ENCODE measurements at regions not wholly inside any gene's neighbourhood (a gene's known extent, or its start where the extent isn't known, plus 50 kb on each side); places are given as distances from the start of the nearest gene placed in this dataset.
A peak's percentile ranks its signal among the peaks of the same experiment; 100 is the strongest.
"Not testable (repeated sequence)": the region's sequence is repeated elsewhere in the genome, so short reads cannot be mapped to it uniquely, and the experiment has no call there.

DNA sequence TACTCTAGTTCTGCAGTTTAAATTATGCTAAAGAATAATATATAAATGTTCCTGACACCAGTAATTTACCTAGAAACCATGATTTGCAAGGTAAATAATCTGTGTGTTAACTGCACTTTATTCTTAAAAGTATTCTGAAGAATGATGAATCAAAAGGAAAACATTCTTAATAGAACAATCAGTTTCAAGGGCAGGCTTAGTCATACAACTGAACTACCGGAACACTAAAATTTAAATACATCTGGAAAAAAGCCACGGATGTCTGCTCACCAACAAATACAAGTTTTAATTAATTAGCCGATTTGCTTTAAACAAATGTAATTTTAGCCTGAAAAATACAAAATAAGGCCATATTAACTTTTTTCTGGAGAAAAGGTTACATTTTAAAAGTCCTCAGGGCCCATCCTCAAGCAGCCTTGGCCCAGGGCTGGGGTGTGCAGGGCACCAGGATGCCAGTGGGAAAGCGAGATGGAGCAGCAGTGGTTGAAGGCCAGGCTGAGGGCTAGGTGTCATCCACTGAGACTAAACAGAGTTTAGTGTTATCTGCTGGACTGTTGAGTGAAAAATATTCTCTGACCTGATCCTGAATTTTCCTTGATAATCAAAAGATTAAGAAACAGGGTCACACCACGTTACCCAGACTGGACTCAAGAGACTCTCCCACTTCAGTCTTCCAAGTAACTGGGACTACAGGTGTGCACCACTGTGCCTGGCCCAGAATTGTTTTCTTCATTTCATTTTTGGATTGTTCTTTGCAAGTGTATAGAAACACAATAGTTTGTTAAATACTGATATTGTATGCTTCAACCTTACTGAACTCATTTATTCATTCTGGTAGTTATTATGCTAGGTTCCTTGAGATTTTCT lies 88.2 kb upstream of the DST start:
- TF ChIP-seq EZH2 (IDR thresholded peaks at IDR 0.05; ENCODE audit: borderline replicate concordance), result no peak
- TF ChIP-seq EZH2phosphoT487 (IDR thresholded peaks at IDR 0.05; ENCODE audit: low read depth, severe bottlenecking, unreplicated experiment), result no peak
- TF ChIP-seq, protein P1, sequence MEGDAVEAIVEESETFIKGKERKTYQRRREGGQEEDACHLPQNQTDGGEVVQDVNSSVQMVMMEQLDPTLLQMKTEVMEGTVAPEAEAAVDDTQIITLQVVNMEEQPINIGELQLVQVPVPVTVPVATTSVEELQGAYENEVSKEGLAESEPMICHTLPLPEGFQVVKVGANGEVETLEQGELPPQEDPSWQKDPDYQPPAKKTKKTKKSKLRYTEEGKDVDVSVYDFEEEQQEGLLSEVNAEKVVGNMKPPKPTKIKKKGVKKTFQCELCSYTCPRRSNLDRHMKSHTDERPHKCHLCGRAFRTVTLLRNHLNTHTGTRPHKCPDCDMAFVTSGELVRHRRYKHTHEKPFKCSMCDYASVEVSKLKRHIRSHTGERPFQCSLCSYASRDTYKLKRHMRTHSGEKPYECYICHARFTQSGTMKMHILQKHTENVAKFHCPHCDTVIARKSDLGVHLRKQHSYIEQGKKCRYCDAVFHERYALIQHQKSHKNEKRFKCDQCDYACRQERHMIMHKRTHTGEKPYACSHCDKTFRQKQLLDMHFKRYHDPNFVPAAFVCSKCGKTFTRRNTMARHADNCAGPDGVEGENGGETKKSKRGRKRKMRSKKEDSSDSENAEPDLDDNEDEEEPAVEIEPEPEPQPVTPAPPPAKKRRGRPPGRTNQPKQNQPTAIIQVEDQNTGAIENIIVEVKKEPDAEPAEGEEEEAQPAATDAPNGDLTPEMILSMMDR (IDR thresholded peaks at IDR 0.05; ENCODE audit: poor library complexity), result no peak
- DNase-seq (ENCODE audit: low spot score), result peak; percentile 12
- 73% methylated on average over 5 of the region's 5 CpGs for WGBS (ENCODE audit: low lambda C conversion rate, missing lambda C conversion rate)
- peaks cover 25% of the 10 kb centered on the region for H3K79me2 ChIP-seq
- H3K4me2 ChIP-seq, result no peak overlapping the region
- H3K27ac ChIP-seq, result peak overlapping the region; percentile 78
- H3K9me2 ChIP-seq (replicated peaks; ENCODE audit: insufficient read depth), result no peaks in the 10 kb centered on the region
- H3K36me3 ChIP-seq (replicated peaks; ENCODE audit: insufficient read depth, low read depth), result no peaks in the 10 kb centered on the region
- no peaks in the 10 kb centered on the region for H3K27me3 ChIP-seq
- H3K9me3 ChIP-seq (ENCODE audit: low read depth), result no peaks in the 10 kb centered on the region
- H2AFZ ChIP-seq, result no peak overlapping the region
- H4K20me1 ChIP-seq (ENCODE audit: insufficient read depth, poor library complexity, severe bottlenecking), result no peaks in the 10 kb centered on the region
- no peak overlapping the region for H3K4me3 ChIP-seq
- H3K4me1 ChIP-seq (ENCODE audit: insufficient read depth), result peaks cover 56% of the 10 kb centered on the region

DNA sequence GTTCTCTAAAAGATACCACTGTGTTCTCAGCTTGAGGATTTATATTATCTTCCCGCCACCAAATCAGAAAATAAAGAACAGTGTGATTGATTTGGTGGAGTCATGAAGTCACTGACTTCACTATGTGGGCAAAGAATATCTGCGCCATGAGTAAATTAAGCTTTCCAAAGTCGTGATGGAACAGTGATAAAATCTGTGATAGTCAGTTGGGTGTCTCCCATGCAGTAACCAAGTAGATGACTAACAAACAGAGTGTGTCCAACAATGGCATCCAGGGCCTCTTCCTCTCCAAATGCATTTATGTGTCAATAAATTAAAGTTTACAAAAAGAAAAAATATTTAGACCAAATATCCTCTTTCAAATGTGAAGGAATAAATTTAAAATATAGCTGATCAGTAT lies 87.0 kb upstream of the DST start:
- Histone ChIP-seq H3K36me3 (replicated peaks; ENCODE audit: insufficient read depth, low read depth) (no peaks in the 10 kb centered on the region), H3K27ac (peak overlapping the region; percentile 78), H3K27me3 (no peaks in the 10 kb centered on the region), H3K9me2 (replicated peaks; ENCODE audit: insufficient read depth) (no peaks in the 10 kb centered on the region), H2AFZ (no peak overlapping the region), H3K4me2 (no peak overlapping the region), H3K9me3 (ENCODE audit: low read depth) (no peaks in the 10 kb centered on the region), H3K79me2 (peaks cover 17% of the 10 kb centered on the region), H3K4me3 (no peak overlapping the region), H4K20me1 (ENCODE audit: insufficient read depth, poor library complexity, severe bottlenecking) (no peaks in the 10 kb centered on the region), H3K4me1 (ENCODE audit: insufficient read depth) (peaks cover 66% of the 10 kb centered on the region)
- TF ChIP-seq, protein P1 (IDR thresholded peaks at IDR 0.05; ENCODE audit: poor library complexity), result no peak
- TF ChIP-seq EZH2 (IDR thresholded peaks at IDR 0.05; ENCODE audit: borderline replicate concordance) (no peak), EZH2phosphoT487 (IDR thresholded peaks at IDR 0.05; ENCODE audit: low read depth, severe bottlenecking, unreplicated experiment) (no peak)
- no peak for DNase-seq (ENCODE audit: low spot score)
- 79% methylated on average over 3 of the region's 3 CpGs for WGBS (ENCODE audit: low lambda C conversion rate, missing lambda C conversion rate)

DNA sequence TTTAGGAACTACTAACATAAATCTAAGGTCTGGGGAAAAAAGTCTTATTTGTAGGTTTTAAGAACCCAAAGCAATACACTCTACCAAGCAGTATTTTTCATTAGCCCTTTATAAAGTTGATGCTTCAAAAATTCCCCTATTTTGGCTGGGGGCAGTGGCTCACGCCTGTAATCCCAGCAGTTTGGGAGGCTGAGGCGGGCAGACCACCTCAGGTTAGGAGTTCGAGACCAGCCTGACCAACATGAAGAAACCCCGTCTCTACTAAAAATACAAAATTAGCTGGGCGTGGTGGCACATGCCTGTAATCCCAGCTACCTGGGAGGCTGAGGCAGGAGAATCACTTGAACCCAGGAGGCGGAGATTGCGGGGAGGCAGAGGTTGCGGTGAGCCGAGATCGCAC lies 86.5 kb upstream of the DST start:
- peaks cover 72% of the 10 kb centered on the region for H3K4me1 ChIP-seq (ENCODE audit: insufficient read depth)
- not testable (repeated sequence) for H3K27me3 ChIP-seq; H4K20me1 ChIP-seq (ENCODE audit: insufficient read depth, poor library complexity, severe bottlenecking); H3K9me2 ChIP-seq (replicated peaks; ENCODE audit: insufficient read depth); H3K4me3 ChIP-seq; DNase-seq (ENCODE audit: low spot score); H3K9me3 ChIP-seq (ENCODE audit: low read depth); H3K36me3 ChIP-seq (replicated peaks; ENCODE audit: insufficient read depth, low read depth); H2AFZ ChIP-seq
- peaks cover 14% of the 10 kb centered on the region for H3K79me2 ChIP-seq
- peak overlapping the region; percentile 78 for H3K27ac ChIP-seq
- WGBS (ENCODE audit: low lambda C conversion rate, missing lambda C conversion rate), result 84% methylated on average over 8 of the region's 10 CpGs
- peak overlapping the region; percentile 60 for H3K4me2 ChIP-seq

DNA sequence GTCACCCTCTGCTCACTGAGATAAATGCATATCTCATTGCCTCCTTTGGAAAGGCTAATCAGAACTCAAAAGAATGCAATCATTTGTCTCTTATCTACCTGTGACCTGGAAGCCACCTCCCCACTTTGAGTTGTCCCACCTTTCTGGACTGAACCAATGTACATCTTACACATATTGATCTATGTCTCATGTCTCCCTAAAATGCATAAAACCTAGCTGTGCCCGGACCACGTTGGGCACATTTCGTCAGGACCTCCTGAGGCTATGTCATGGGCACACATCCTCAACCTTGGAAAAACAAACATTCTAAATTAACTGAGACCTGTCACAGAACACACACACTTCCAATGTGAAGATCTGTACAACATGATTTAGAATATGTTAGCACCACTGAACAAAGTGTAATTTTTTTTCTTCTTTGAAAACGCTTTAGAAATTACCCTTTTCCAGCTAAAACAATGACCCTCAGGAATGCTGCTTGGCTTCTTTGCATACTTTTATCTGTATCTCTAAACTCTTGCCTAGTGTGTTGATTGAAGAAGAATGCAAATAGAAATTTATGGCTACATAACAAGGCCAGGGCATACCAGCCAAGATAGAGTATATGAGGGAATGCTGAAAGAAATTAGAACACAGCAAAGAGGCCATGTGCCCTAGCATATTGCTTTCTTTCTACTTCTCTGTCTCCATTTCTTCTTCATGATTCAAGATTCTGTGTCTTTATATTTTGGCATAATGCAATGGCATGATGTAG lies 84.6 kb upstream of the DST start:
- H3K9me3 ChIP-seq (ENCODE audit: low read depth), result no peaks in the 10 kb centered on the region
- no peak overlapping the region for H3K4me3 ChIP-seq
- H3K27me3 ChIP-seq, result no peaks in the 10 kb centered on the region
- H4K20me1 ChIP-seq (ENCODE audit: insufficient read depth, poor library complexity, severe bottlenecking), result no peaks in the 10 kb centered on the region
- peaks cover 22% of the 10 kb centered on the region for H3K79me2 ChIP-seq
- peak overlapping the region; percentile 89 for H3K27ac ChIP-seq
- peaks cover 67% of the 10 kb centered on the region for H3K4me1 ChIP-seq (ENCODE audit: insufficient read depth)
- peak overlapping the region; percentile 68 for H3K4me2 ChIP-seq
- TF ChIP-seq EZH2phosphoT487 (IDR thresholded peaks at IDR 0.05; ENCODE audit: low read depth, severe bottlenecking, unreplicated experiment), result no peak
- TF ChIP-seq, protein P1 (IDR thresholded peaks at IDR 0.05; ENCODE audit: poor library complexity), result no peak
- no peak for TF ChIP-seq EZH2 (IDR thresholded peaks at IDR 0.05; ENCODE audit: borderline replicate concordance)
- peak; percentile 26 for DNase-seq (ENCODE audit: low spot score)
- no peak overlapping the region for H2AFZ ChIP-seq
- H3K36me3 ChIP-seq (replicated peaks; ENCODE audit: insufficient read depth, low read depth), result no peaks in the 10 kb centered on the region
- WGBS (ENCODE audit: low lambda C conversion rate, missing lambda C conversion rate), result 51% methylated on average over 4 of the region's 4 CpGs
- no peaks in the 10 kb centered on the region for H3K9me2 ChIP-seq (replicated peaks; ENCODE audit: insufficient read depth)
